Smooth muscle cell (in vitro differentiated cells): ENCODE measurements at regions not wholly inside any gene's neighbourhood (a gene's known extent, or its start where the extent isn't known, plus 50 kb on each side); places are given as distances from the start of the nearest gene placed in this dataset.

Experiments
- DNase-seq: peaks from one replicate; lab custom pipeline; 2025; ENCODE audit not compliant: unreplicated experiment; lab: John Stamatoyannopoulos, UW
- H2AFZ ChIP-seq: fragments of 200-600 bp; sonication (generic); 2 replicates; pipeline ENCODE4 v1.6.0; 2016; ENCODE audit warnings: antibody characterized with exemption, low read depth, mild to moderate bottlenecking
- H3F3A ChIP-seq: fragments of 200-600 bp; sonication (generic); 2 replicates; pipeline ENCODE4 v1.6.0; 2017; ENCODE audit warnings: antibody characterized with exemption, low read depth
- H3K27ac ChIP-seq: fragments of 200-600 bp; sonication (generic); 2 replicates; pipeline ENCODE4 v1.5.1; 2016; ENCODE audit warnings: low read depth, mild to moderate bottlenecking
- H3K27me3 ChIP-seq: fragments of 200-600 bp; sonication (generic); 2 replicates; pipeline ENCODE4 v1.6.1; 2016; ENCODE audit warnings: low read depth, mild to moderate bottlenecking
- H3K36me3 ChIP-seq: fragments of 200-600 bp; sonication (generic); 2 replicates; pipeline ENCODE4 v1.5.1; 2016; ENCODE audit warnings: low read depth
- H3K4me1 ChIP-seq: fragments of 200-600 bp; sonication (generic); 2 replicates; pipeline ENCODE4 v1.5.1; 2016; ENCODE audit warnings: low read depth
- H3K4me2 ChIP-seq: fragments of 200-600 bp; sonication (generic); 2 replicates; pipeline ENCODE4 v1.6.0; 2016; ENCODE audit warnings: mild to moderate bottlenecking
- H3K4me3 ChIP-seq: fragments of 200-600 bp; sonication (generic); 2 replicates; pipeline ENCODE4 v1.5.1; 2016; ENCODE audit warnings: mild to moderate bottlenecking
- H3K79me2 ChIP-seq: fragments of 200-600 bp; sonication (generic); 2 replicates; pipeline ENCODE4 v1.6.0; 2016; ENCODE audit warnings: low read depth, mild to moderate bottlenecking
- H3K9ac ChIP-seq: fragments of 200-600 bp; sonication (generic); 2 replicates; pipeline ENCODE4 v1.6.0; 2016; ENCODE audit warnings: low read depth
- H3K9me3 ChIP-seq: fragments of 200-600 bp; sonication (generic); replicated peaks from 2 replicates; pipeline ENCODE4 v1.5.1; 2016; ENCODE audit warnings: low read depth
- H4K20me1 ChIP-seq: fragments of 200-600 bp; sonication (generic); 2 replicates; pipeline ENCODE4 v1.6.0; 2016; ENCODE audit warnings: low read depth
- WGBS: methylation state at CpG from one replicate; pipeline ENCODE4 v1.1.7; 2016; ENCODE audit warnings: low lambda C conversion rate; 5-methylcytosine and 5-hydroxymethylcytosine counted together
- TF ChIP-seq, protein P1 (sequence below): fragments of 200-600 bp; sonication (generic); IDR thresholded peaks from 2 replicates; pipeline ENCODE4 v1.5.1; 2017; ENCODE audit warnings: borderline replicate concordance, mild to moderate bottlenecking, antibody characterized with exemption; ENCODE audit not compliant: insufficient read depth, poor library complexity, severe bottlenecking

DNA sequence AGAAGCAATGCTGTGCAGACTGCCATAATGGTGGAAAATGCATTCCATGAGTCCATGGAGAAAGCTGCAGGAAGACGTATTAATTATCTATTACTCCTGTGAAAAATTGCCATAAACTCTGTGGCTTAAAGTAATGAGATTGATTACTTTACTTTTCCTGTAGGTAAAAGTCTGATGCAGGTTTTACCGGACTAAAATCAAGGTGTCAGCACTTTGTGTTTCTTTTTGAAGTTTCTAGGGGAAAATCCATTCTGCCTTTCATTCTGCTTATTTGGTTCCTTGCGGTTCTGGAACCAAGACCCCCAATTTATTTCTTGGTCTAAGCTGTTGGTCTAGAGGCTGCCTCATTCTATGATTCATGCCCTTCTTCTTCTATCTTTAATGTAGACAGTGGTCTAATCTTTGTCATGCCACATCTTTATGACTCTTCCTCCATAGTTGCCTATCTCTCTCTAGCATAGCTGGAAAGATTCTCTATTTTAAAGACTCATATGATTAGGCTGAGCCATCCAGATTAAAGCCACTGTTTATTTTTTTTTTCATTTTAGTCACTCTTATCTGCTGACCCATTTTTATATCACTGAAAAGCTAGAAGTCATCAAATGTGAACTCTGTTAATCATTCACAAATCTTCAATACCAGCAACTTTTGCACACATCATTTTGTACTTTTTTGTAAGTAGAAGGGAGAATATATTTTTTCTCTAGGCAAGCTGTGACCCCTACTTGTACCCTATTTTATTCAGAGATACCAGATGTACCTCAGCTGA lies 2056.4 kb downstream of the PCDH7 start:
- H3K4me2 ChIP-seq: no peak overlapping the region
- no peaks in the 10 kb centered on the region for H3K36me3 ChIP-seq
- H3F3A ChIP-seq: no peaks in the 10 kb centered on the region
- H4K20me1 ChIP-seq: no peaks in the 10 kb centered on the region
- H3K4me3 ChIP-seq: no peak overlapping the region
- H3K27ac ChIP-seq: no peak overlapping the region
- H3K4me1 ChIP-seq: no peaks in the 10 kb centered on the region
- no peak overlapping the region for H2AFZ ChIP-seq
- no peaks in the 10 kb centered on the region for H3K9me3 ChIP-seq
- H3K79me2 ChIP-seq: no peaks in the 10 kb centered on the region
- no peak for DNase-seq
- WGBS: 85% methylated on average over 3 of the region's 3 CpGs
- TF ChIP-seq, protein P1, sequence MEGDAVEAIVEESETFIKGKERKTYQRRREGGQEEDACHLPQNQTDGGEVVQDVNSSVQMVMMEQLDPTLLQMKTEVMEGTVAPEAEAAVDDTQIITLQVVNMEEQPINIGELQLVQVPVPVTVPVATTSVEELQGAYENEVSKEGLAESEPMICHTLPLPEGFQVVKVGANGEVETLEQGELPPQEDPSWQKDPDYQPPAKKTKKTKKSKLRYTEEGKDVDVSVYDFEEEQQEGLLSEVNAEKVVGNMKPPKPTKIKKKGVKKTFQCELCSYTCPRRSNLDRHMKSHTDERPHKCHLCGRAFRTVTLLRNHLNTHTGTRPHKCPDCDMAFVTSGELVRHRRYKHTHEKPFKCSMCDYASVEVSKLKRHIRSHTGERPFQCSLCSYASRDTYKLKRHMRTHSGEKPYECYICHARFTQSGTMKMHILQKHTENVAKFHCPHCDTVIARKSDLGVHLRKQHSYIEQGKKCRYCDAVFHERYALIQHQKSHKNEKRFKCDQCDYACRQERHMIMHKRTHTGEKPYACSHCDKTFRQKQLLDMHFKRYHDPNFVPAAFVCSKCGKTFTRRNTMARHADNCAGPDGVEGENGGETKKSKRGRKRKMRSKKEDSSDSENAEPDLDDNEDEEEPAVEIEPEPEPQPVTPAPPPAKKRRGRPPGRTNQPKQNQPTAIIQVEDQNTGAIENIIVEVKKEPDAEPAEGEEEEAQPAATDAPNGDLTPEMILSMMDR: no peak
- no peak overlapping the region for H3K9ac ChIP-seq
- H3K27me3 ChIP-seq: no peaks in the 10 kb centered on the region

DNA sequence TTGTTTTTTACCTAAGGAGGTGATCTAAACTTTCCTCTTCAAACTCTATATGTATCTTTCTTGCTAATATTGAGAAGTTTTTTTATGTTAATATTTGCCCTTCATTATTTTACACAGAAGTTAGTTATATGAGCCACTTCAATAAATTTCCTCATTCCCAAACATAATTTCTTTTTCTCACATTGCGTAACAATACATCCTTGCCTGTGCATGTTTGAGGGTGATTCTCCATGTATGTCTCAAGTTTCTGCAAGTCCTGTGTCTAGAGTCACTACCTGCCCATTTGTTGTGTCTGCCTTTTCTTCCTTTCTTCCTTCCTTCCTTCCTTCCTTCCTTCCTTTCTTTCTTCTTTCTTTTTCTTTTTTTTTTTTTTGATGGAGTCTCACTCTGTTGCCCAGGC lies 2057.9 kb downstream of the PCDH7 start:
- H3K4me2 ChIP-seq: no peak overlapping the region
- no peak overlapping the region for H3K4me3 ChIP-seq
- 94% methylated on average over 1 of the region's 1 CpG for WGBS
- no peaks in the 10 kb centered on the region for H4K20me1 ChIP-seq
- TF ChIP-seq, protein P1: no peak
- no peaks in the 10 kb centered on the region for H3F3A ChIP-seq
- no peak overlapping the region for H3K9ac ChIP-seq
- no peak for DNase-seq
- no peak overlapping the region for H3K27ac ChIP-seq
- no peaks in the 10 kb centered on the region for H3K9me3 ChIP-seq
- H3K4me1 ChIP-seq: no peaks in the 10 kb centered on the region
- H3K27me3 ChIP-seq: no peaks in the 10 kb centered on the region
- H3K36me3 ChIP-seq: no peaks in the 10 kb centered on the region
- no peak overlapping the region for H2AFZ ChIP-seq
- no peaks in the 10 kb centered on the region for H3K79me2 ChIP-seq

DNA sequence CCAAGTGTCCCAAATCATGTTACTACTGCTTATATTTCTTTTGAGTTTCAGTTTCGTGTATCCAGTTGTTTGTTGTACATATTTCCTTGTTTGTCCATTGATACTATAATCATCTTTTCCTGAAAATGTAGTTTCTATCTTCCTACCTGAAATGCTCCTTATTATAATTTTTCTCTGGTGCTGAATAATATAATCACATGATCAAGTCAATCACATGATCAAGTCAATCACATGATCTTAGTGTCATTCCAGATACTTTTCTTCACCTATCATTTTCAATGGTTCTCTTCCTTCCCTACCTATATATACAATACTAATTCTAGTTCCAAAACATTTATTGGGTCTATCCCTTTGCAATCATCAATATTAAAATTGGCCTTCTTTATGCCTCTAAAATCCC lies 2058.8 kb downstream of the PCDH7 start:
- TF ChIP-seq, protein P1: no peak

DNA sequence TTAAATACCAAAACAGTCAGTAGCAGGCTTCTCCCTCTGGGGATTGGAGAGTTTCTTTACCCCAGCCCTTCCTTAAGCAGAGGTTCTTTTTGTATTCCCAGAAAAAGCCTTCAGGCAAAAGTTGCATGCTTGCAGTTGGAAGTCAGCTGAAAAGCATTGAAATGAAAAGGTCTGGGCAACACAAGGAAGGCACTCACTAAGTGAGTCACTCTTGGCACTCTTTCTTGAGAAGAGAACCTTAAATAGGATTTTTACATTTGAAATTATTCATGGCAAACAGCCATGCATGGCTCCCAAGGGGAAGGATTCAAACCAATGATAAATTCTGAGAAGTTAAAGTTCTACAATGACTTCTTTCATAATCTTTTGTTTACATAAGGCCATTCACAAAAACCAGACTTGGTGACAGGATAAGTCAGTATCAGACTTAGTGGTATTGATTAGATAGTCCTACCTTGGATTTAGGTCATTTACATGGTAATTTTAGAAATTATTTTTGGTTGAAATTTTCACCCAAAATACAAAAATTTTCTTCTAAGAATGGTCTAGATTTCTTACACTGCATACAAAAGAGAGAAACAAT lies 2068.9 kb downstream of the PCDH7 start:
- no peaks in the 10 kb centered on the region for H3K79me2 ChIP-seq
- no peak overlapping the region for H3K27ac ChIP-seq
- TF ChIP-seq, protein P1: no peak
- H4K20me1 ChIP-seq: no peaks in the 10 kb centered on the region
- no peaks in the 10 kb centered on the region for H3K27me3 ChIP-seq
- H2AFZ ChIP-seq: no peak overlapping the region
- H3K36me3 ChIP-seq: no peaks in the 10 kb centered on the region
- no peaks in the 10 kb centered on the region for H3F3A ChIP-seq
- H3K9me3 ChIP-seq: no peaks in the 10 kb centered on the region
- no peak overlapping the region for H3K4me2 ChIP-seq
- no peak overlapping the region for H3K4me3 ChIP-seq
- no peaks in the 10 kb centered on the region for H3K4me1 ChIP-seq
- DNase-seq: no peak
- no peak overlapping the region for H3K9ac ChIP-seq

More for the DNA sequence above, 2058.8 kb downstream of the PCDH7 start:
- H3K9me3 ChIP-seq: no peaks in the 10 kb centered on the region
- no peak overlapping the region for H3K4me3 ChIP-seq
- H4K20me1 ChIP-seq: no peaks in the 10 kb centered on the region
- WGBS: 97% methylated on average over 1 of the region's 1 CpG
- H3K9ac ChIP-seq: no peak overlapping the region
- no peaks in the 10 kb centered on the region for H3K27me3 ChIP-seq
- no peaks in the 10 kb centered on the region for H3K79me2 ChIP-seq
- DNase-seq: no peak
- no peak overlapping the region for H2AFZ ChIP-seq
- no peaks in the 10 kb centered on the region for H3F3A ChIP-seq
- H3K36me3 ChIP-seq: no peaks in the 10 kb centered on the region
- H3K4me1 ChIP-seq: no peaks in the 10 kb centered on the region
- no peak overlapping the region for H3K4me2 ChIP-seq
- H3K27ac ChIP-seq: no peak overlapping the region
